ENCODE measurements at regions not wholly inside any gene's neighbourhood (a gene's known extent, or its start where the extent isn't known, plus 50 kb on each side); places are given as distances from the start of the nearest gene placed in this dataset.

DNA sequence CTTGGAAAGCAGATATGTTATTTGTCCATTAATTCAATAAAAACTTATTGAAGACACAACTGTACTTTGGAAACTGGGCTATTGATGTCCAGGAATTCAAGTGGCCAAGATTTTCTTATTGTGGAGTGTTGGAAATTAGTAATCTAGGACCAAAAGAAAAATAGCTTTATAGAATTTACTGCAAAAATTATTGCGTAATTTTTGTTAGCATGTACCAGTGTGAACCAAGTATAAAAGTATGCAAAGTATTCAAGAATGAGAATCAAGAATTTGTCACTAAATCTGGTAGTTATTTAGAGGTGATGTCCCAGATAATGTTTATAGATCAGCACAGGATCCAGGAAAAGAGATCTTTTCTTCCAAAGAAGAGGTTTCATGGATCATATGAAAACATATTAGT, 468.9 kb upstream of the CTSO start:
- TF ChIP-seq, protein P1, sequence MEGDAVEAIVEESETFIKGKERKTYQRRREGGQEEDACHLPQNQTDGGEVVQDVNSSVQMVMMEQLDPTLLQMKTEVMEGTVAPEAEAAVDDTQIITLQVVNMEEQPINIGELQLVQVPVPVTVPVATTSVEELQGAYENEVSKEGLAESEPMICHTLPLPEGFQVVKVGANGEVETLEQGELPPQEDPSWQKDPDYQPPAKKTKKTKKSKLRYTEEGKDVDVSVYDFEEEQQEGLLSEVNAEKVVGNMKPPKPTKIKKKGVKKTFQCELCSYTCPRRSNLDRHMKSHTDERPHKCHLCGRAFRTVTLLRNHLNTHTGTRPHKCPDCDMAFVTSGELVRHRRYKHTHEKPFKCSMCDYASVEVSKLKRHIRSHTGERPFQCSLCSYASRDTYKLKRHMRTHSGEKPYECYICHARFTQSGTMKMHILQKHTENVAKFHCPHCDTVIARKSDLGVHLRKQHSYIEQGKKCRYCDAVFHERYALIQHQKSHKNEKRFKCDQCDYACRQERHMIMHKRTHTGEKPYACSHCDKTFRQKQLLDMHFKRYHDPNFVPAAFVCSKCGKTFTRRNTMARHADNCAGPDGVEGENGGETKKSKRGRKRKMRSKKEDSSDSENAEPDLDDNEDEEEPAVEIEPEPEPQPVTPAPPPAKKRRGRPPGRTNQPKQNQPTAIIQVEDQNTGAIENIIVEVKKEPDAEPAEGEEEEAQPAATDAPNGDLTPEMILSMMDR (IDR thresholded peaks at IDR 0.05 in 8 of 11, conservative IDR thresholded peaks at IDR 0.05 in 3 of 11): no peak
- no peak for TF ChIP-seq POLR2AphosphoS5 (IDR thresholded peaks at IDR 0.05)
- TF ChIP-seq POLR2A (IDR thresholded peaks at IDR 0.05): no peak

All from spleen (tissue), 7 donors.